HG02973 (cell line): ENCODE measurements at regions not wholly inside any gene's neighbourhood (a gene's known extent, or its start where the extent isn't known, plus 50 kb on each side); places are given as distances from the start of the nearest gene placed in this dataset.
"Not testable (repeated sequence)": the region's sequence is repeated elsewhere in the genome, so short reads cannot be mapped to it uniquely, and the experiment has no call there.

Experiments used
- ATAC-seq: cut with Tn5 transposase; IDR thresholded peaks from one replicate; pipeline ENCODE4 v1.9.1; 2021; ENCODE audit warnings: moderate library complexity; ENCODE audit not compliant: unreplicated experiment

- no peak for ATAC-seq
Observed at GRCh38 chr1:189970331-189971230, 507.1 kb downstream of the BRINP3 start.

GRCh38 chr1:189971656-189972055 lies 506.0 kb downstream of the BRINP3 start:
- ATAC-seq = no peak

- ATAC-seq = no peak
Observed at GRCh38 chr1:189977184-189977583, 500.5 kb downstream of the BRINP3 start.

- no peak for ATAC-seq
Observed at GRCh38 chr1:189983166-189983890, 494.3 kb downstream of the BRINP3 start.

- no peak for ATAC-seq
Observed at GRCh38 chr1:189986516-189986915, 491.1 kb downstream of the BRINP3 start.

GRCh38 chr1:189987509-189987908 lies 490.2 kb downstream of the BRINP3 start:
- ATAC-seq = no peak

GRCh38 chr1:189992856-189993255 lies 484.8 kb downstream of the BRINP3 start:
- ATAC-seq = no peak

- ATAC-seq = no peak
Observed at GRCh38 chr1:190000365-190000872, 477.2 kb downstream of the BRINP3 start.

GRCh38 chr1:190001187-190001586 lies 476.5 kb downstream of the BRINP3 start:
- ATAC-seq = no peak

- ATAC-seq = no peak
Observed at GRCh38 chr1:190003376-190003775, 474.3 kb downstream of the BRINP3 start.

- no peak for ATAC-seq
Observed at GRCh38 chr1:190011585-190011984, 466.1 kb downstream of the BRINP3 start.

GRCh38 chr1:190019151-190019550 lies 458.5 kb downstream of the BRINP3 start:
- not testable (repeated sequence) for ATAC-seq

GRCh38 chr1:190019717-190020116 lies 457.9 kb downstream of the BRINP3 start:
- ATAC-seq = no peak

- ATAC-seq = peak; percentile 74
Observed at GRCh38 chr1:190022709-190023108, 455.0 kb downstream of the BRINP3 start.

GRCh38 chr1:190029441-190029840 lies 448.2 kb downstream of the BRINP3 start:
- no peak for ATAC-seq

- no peak for ATAC-seq
Observed at GRCh38 chr1:190043655-190044054, 434.0 kb downstream of the BRINP3 start.

GRCh38 chr1:190046231-190046630 lies 431.4 kb downstream of the BRINP3 start:
- no peak for ATAC-seq
